Transverse colon (tissue), 4 donors: ENCODE measurements at regions not wholly inside any gene's neighbourhood (a gene's known extent, or its start where the extent isn't known, plus 50 kb on each side); places are given as distances from the start of the nearest gene placed in this dataset.
A peak's percentile ranks its signal among the peaks of the same experiment; 100 is the strongest.

Source experiments
- EP300 ChIP-seq: sonication (generic); formaldehyde crosslinking; IDR thresholded peaks from one replicate; pipeline ENCODE4 v1.6.1; 2017; ENCODE audit warnings: antibody characterized with exemption, low read depth
- POLR2A ChIP-seq: fragments of 450-650 bp; IDR thresholded peaks from one replicate; pipeline ENCODE4 v1.6.1; 2016; ENCODE audit warnings: antibody characterized with exemption, mild to moderate bottlenecking, moderate library complexity
- POLR2AphosphoS5 ChIP-seq, 3 donors: sonication (generic); formaldehyde crosslinking; IDR thresholded peaks; one replicate each; pipeline ENCODE4 v1.6.1; 2016; ENCODE audit warnings: antibody characterized with exemption in 3 of 3
- TF ChIP-seq, protein P1 (sequence below), 5 experiments: fragments of 200-600 bp in 3 of 5; fragments of 450-650 bp in 2 of 5; sonication (generic) in 3 of 5; IDR thresholded peaks; 1 replicate in 2 of 5; 2 replicates in 3 of 5; pipeline ENCODE4 v1.5.1; 2016 to 2017; ENCODE audit warnings: antibody characterized with exemption in 5 of 5, inconsistent platforms in 3 of 5, mild to moderate bottlenecking in 2 of 5, moderate library complexity in 1 of 5

DNA sequence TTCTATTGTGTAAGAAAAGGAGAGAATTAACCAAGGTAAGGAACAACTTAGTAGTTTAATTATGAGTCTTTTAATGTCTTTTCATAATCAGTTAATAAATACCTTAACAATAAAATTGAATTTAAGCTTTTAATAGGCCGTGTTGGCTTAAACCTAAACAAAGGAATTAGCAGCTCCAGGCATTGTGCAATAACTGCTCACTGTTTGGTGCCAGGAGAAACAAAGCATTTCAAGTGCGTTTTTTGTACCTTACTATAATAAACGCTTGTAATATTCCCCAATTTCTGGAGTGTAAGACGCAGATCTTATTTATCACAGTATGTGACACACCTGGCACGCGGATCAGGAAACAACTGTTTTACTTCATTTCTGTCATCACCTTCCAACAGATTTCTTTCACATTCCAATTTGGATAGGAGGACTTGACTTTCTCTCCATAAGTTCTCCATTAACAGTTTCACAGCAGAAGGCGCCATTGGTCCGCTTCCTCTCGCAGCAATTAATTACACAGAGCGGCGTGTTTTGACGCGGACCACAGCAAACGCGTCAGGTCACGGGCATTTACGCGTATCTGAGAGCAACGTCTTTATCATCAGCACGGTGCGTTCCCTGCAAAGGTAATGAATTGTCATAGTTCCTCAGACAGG, 335.8 kb upstream of the NT5E start:
- TF ChIP-seq, protein P1, sequence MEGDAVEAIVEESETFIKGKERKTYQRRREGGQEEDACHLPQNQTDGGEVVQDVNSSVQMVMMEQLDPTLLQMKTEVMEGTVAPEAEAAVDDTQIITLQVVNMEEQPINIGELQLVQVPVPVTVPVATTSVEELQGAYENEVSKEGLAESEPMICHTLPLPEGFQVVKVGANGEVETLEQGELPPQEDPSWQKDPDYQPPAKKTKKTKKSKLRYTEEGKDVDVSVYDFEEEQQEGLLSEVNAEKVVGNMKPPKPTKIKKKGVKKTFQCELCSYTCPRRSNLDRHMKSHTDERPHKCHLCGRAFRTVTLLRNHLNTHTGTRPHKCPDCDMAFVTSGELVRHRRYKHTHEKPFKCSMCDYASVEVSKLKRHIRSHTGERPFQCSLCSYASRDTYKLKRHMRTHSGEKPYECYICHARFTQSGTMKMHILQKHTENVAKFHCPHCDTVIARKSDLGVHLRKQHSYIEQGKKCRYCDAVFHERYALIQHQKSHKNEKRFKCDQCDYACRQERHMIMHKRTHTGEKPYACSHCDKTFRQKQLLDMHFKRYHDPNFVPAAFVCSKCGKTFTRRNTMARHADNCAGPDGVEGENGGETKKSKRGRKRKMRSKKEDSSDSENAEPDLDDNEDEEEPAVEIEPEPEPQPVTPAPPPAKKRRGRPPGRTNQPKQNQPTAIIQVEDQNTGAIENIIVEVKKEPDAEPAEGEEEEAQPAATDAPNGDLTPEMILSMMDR (IDR thresholded peaks at IDR 0.05) = no peak
- TF ChIP-seq EP300 (peak; percentile 80), POLR2A (no peak), POLR2AphosphoS5 (IDR thresholded peaks at IDR 0.05) (no peak)
